GM18507 (cell line): ENCODE measurements at regions not wholly inside any gene's neighbourhood (a gene's known extent, or its start where the extent isn't known, plus 50 kb on each side); places are given as distances from the start of the nearest gene placed in this dataset.
A peak's percentile ranks its signal among the peaks of the same experiment; 100 is the strongest.
"Not testable (repeated sequence)": the region's sequence is repeated elsewhere in the genome, so short reads cannot be mapped to it uniquely, and the experiment has no call there.

ENCODE experiments used
- DNase-seq: peaks from one replicate; pipeline ENCODE4 v3.0.0; 2011; ENCODE audit warnings: low read depth; ENCODE audit not compliant: insufficient read length; ENCODE audit errors: extremely low spot score
- FAIRE-seq: peaks from 2 replicates; lab custom pipeline; 2011; peaks lifted over from hg19 to GRCh38; lab: Jason Lieb, UNC

DNA sequence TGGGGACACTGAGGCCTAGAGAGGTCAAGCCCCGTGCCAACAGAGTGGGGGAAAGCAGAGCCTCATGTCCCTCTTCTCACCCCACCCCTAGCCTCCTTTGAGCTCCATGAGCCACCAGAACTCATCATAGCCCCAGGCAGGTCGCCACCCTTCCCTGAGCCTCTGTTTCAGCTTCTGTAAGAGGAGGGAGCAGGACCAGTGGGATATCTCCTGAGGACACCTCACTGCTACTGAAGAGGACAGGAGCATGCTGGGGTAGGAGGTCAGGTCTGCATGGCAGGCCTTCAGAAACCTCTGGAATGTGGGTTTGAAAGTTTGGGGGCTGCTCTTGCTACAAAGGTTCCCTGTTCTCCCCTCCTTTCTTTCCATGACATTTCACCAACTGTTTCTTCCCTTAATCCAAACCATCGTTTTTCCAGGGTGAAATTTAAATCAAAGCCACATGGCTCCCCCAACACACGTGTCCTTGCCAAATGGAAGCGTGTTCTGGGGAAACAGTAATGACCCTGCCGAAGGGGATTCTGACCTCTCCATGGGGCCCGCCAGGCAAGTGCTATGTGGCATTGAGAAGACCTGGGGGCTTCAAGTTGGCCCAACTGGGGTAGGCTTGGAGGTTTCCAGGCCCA is 88.1 kb upstream of the RUNX3 start:
- FAIRE-seq, result no peak
- no peak for DNase-seq

DNA sequence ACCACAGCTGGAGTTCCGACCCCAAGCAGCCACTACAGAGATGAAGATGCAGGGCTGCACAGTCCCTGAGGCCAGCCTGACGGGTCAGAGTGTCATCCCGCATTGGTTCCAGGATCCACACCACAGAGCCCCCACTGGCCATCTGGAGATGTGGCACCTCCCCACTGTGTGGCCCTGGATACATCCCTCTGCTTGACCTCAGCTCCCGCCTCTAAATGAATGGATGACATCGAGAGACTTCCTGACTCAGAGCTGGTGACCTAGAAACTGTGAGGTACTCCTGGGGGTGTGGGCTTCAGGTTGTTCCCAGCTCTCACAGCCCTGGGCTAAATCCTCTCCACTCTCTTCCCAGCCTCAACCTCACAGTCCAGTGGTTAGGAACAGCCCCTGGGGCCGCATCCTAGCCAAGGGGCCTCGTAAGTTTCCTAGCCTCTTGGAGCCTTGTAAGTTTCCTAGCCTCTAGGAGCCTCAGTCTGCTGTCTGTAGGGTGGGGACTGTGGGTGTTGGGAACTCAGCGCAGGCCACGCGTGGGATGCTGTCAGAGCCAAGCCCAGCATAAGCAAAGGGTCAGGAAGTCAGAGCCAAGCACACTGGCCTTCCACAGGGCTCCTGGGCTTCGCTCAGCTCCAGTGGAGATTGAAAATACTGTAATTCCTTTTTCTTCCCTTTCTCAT is 87.5 kb upstream of the RUNX3 start:
- FAIRE-seq, result no peak
- no peak for DNase-seq

- DNase-seq (no peak), FAIRE-seq (no peak)
These were observed 83.2 kb upstream of the RUNX3 start for GRCh38 chr1:25012966-25013962.

- DNase-seq, result no peak
- FAIRE-seq, result no peak
These were observed 82.0 kb upstream of the RUNX3 start for GRCh38 chr1:25011943-25012638.

GRCh38 chr1:25011275-25011674 is 81.2 kb upstream of the RUNX3 start:
- FAIRE-seq (no peak), DNase-seq (no peak)

GRCh38 chr1:25009671-25010262 is 79.7 kb upstream of the RUNX3 start:
- peak; percentile 35 for FAIRE-seq
- DNase-seq, result no peak

- FAIRE-seq (no peak), DNase-seq (no peak)
These were observed 78.1 kb upstream of the RUNX3 start for GRCh38 chr1:25008192-25008485.

DNA sequence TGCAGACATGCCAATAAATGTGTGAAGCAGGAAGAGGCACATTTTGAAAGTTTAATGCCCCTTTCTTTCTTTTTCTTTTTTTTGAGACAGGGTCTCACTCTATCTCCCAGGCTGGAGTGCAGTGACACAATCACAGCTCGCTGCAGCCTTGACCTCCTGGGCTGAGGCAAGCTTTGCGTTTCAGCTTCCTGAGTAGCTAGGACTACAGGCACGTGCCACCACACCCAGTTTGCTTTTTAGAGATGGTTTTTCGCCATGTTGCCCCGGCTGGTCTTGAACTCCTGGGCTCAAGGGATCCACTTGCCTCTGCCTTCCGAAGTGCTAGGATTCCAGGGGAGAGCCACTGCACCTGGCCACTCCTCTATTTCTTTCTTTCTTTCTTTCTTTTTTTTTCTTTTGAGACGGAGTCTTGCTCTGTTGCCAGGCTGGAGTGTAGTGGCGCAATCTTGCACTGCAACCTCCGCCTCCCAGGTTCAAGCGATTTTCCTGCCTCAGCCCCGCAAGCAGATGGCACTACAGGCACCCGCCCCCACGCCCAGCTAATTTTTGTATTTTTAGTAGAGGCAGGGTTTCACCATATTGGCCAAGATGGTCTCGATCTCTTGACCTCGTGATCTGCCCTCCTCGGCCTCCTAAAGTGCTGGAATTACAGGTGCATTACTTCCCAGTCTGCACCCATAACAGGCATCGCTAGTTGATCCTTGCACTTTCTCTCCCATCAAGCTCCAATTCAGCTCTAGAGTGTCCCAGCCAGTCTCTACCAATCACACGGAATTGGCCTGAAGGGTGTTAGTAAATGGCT is 77.5 kb upstream of the RUNX3 start:
- not testable (repeated sequence) for DNase-seq, FAIRE-seq

GRCh38 chr1:25006770-25007169 is 76.7 kb upstream of the RUNX3 start:
- DNase-seq, result no peak
- FAIRE-seq, result no peak

- peak; percentile 18 for FAIRE-seq
- no peak for DNase-seq
These were observed 74.3 kb upstream of the RUNX3 start for GRCh38 chr1:25004355-25004754.

DNA sequence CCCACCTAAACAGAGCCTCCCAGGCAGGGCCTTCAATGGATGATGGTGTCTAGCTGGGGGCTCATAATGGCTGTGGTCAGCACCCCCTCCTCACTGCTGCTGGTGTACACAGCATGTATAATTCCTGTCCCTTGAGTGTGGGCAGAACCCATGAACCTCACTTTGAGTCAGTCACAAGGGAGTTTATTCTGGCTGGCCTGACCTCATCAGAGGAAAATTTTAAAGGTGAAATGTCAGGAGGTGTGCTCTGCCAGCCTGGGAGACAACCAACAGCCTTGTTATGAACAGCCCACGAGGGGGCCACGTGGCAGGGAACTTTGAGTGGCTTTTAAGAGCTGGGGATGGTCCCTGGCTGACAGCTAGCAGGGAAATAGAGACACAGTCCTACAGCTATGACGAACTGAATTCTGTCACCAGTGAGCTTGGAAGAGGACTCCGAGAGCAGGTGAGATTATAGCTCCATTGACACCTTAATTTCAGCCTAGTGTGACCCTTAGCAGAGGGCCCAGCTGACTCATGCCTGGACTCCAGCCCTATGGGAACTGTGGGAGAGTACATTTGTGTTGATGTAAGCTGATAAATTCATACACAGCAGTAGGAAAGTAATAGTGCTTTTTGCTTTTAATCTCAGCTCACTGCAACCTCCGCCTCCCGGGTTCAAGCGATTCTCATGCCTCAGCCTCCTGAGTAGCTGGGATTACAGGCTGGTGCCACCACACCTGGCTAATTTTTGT is 73.5 kb upstream of the RUNX3 start:
- DNase-seq (no peak), FAIRE-seq (peak; percentile 39)

DNA sequence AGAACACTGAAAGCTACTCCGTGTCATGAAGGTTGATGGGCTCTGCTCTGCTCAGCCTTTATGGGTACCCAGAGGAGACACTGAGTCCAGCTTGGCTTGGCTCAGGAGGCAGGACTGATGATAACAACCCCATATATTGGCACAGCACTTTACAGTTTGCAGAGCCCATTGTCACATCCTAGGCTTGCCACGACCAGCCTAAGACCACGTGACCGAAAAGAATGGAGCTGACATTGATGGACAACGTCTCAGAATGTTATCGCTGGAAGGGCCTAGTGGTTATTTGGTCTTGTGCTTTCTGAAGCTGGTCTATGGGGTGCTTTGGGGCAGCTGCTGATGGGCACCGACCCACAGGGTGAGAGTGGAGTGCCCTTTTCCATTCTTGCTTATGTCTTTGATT is 72.9 kb upstream of the RUNX3 start:
- no peak for DNase-seq
- FAIRE-seq, result no peak

DNA sequence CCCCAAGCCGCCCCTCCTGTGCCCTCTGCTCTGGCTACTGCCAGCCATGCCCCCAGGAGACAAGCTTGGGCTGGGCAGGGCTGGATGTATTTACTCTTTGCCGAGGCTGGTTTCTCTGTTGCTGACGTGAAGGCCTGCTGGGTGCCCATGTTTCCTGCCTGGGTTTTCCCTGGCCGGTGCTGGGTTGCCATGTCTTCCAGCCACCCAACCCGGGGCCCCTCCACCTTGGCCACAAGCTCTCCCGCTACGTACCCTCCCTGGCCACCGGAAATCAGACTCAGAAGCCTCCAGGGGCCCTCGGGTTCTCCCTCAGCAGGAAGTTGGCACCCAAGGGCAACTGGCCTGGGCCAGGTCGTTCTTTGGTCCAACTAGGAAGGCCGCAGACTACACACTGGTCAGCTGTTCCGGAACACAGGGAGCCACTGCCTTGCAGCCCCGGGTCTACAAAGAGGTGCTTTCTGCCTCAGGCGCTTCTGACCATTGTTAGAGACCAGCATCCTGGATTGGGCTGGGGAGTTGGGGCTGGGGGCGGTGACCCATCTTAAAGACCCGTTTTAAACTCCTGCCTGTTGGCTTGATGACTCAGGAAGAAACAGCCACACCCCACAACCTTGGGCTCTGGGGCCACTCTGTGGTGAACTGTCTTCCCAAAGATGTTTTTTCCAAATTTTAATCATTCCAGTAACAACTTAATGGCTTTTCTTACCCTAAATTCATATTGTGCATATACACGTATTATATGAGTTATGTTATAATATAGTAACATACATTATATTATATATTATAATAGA is 71.2 kb upstream of the RUNX3 start:
- FAIRE-seq (peak; percentile 42), DNase-seq (no peak)

GRCh38 chr1:24999906-25000305 is 69.8 kb upstream of the RUNX3 start:
- no peak for DNase-seq
- FAIRE-seq, result no peak

GRCh38 chr1:24999426-24999825 is 69.3 kb upstream of the RUNX3 start:
- DNase-seq, result no peak
- no peak for FAIRE-seq

DNA sequence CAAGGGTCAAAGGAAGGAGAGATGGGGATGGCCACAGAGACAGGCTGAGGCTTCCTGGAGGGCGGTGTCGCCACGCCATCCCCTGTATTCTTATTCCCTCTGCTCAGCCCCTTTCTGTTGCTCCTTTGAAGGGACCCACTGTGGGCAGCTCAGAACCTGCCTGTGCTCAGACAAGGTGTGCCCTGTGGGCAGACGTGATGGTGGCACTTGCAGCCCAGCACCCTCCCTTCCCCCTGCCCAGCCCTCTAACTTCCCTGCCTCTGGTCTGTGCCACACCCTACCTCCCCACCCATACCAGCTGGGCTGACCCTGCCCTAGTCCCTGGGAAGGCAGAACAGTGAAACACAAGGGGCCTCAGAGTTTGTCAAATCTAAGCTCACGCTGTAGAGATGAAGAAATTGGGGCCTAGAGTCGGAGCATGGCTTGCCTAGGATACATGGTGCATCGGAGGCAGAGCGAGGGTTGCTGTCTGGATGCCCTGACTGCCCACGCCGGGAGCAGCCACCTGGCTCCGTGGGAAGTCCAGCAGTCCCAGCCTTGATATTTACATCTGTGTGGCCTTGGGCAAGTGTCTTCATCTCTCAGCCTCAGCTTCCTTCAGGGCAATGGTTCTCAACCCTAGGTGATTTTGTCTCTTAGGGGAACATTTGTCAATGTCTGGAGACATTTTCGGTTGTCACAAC is 68.6 kb upstream of the RUNX3 start:
- DNase-seq, result no peak
- no peak for FAIRE-seq
